HepG2 (cell line): ENCODE measurements at regions not wholly inside any gene's neighbourhood (a gene's known extent, or its start where the extent isn't known, plus 50 kb on each side); places are given as distances from the start of the nearest gene placed in this dataset.

ENCODE experiments used
- ATAC-seq: fragments of 200-7000 bp; cut with Tn5 transposase; 3 replicates; pipeline ENCODE4 v1.9.1; 2020; ENCODE audit warnings: mild to moderate bottlenecking, moderate library complexity
- BruUV-seq: library from RNA; stranded (reverse); fragments of 400-500 nt; replicated peaks from 2 replicates; lab custom pipeline; 2021; lab: Mats Ljungman, UMichigan
- CTCF ChIA-PET: fragments of 300-600 bp; formaldehyde crosslinking; extraction: SDS; loops from one replicate; lab custom pipeline; 2021; ENCODE audit warnings: low total read pairs, inconsistent platforms, low intra/inter-chr PET ratio; lab: Yijun Ruan, JAX
- POLR2A ChIA-PET: fragments of 350-600 bp; sonication (Branson Sonifier 250); formaldehyde crosslinking; loops from one replicate; lab custom pipeline; 2020; ENCODE audit warnings: antibody characterized with exemption, inconsistent platforms; lab: Yijun Ruan, JAX
- DNase-seq: peaks from one replicate; pipeline ENCODE4 v3.0.0-alpha.2; 2015; ENCODE audit warnings: low spot score
- FAIRE-seq: peaks from 3 replicates; lab custom pipeline; 2011; peaks lifted over from hg19 to GRCh38; lab: Jason Lieb, UNC
- H2AFZ ChIP-seq: one replicate; pipeline ENCODE4 v1.6.1; 2011; ENCODE audit warnings: low read length, inconsistent platforms
- H3K27ac ChIP-seq: fragments of 300-600 bp; 3 replicates; pipeline ENCODE4 v1.8.0; 2011; ENCODE audit warnings: mixed run types, mild to moderate bottlenecking, mixed read lengths, low read length, inconsistent platforms; ENCODE audit not compliant: insufficient read depth; ENCODE audit errors: extremely low read length
- H3K27me3 ChIP-seq, 2 experiments: fragments of 200-600 bp in 1 of 2; 2 replicates in 1 of 2; 3 replicates in 1 of 2; pipeline versions ENCODE4 v1.6.0 to v1.8.0; 2011; ENCODE audit warnings: low read length in 2 of 2, mild to moderate bottlenecking in 2 of 2, moderate library complexity in 2 of 2, inconsistent platforms in 1 of 2; ENCODE audit not compliant: insufficient read depth in 2 of 2, control insufficient read depth in 1 of 2
- H3K36me3 ChIP-seq, 2 experiments: fragments of 200-600 bp in 1 of 2; replicated peaks in 1 of 2; 2 replicates in 1 of 2; 3 replicates in 1 of 2; pipeline versions ENCODE4 v1.5.1 to v1.8.0; 2011; ENCODE audit warnings: low read length in 2 of 2, inconsistent platforms in 1 of 2; ENCODE audit not compliant: insufficient read depth in 2 of 2, control insufficient read depth in 1 of 2
- H3K4me1 ChIP-seq: 2 replicates; pipeline ENCODE4 v1.5.1; 2012; ENCODE audit warnings: low read length, inconsistent platforms; ENCODE audit not compliant: insufficient read depth
- H3K4me2 ChIP-seq: 2 replicates; pipeline ENCODE4 v1.6.0; 2011; ENCODE audit warnings: low read depth, low read length, inconsistent platforms
- H3K4me3 ChIP-seq, 3 experiments: fragments of 200-600 bp in 1 of 3; sonication (generic), shearing (Covaris generic) in 1 of 3; replicated peaks in 1 of 3; 2 replicates each; pipeline ENCODE4 v1.5.1; 2011 to 2016; ENCODE audit warnings: low read length in 3 of 3, inconsistent platforms in 2 of 3, low read depth in 2 of 3, mild to moderate bottlenecking in 2 of 3, control low read depth in 1 of 3, mixed read lengths in 1 of 3; ENCODE audit not compliant: insufficient read depth in 1 of 3
- H3K79me2 ChIP-seq: one replicate; pipeline ENCODE4 v1.6.1; 2011; ENCODE audit warnings: low read length, inconsistent platforms; ENCODE audit not compliant: insufficient read depth
- H3K9ac ChIP-seq: 2 replicates; pipeline ENCODE4 v1.6.0; 2011; ENCODE audit warnings: mild to moderate bottlenecking, low read depth, low read length, inconsistent platforms; ENCODE audit not compliant: insufficient read depth
- H3K9me3 ChIP-seq: 2 replicates; pipeline ENCODE4 v1.5.1; 2012; ENCODE audit warnings: mild to moderate bottlenecking, low read length
- H4K20me1 ChIP-seq: 2 replicates; pipeline ENCODE4 v1.6.0; 2011; ENCODE audit warnings: inconsistent platforms, mild to moderate bottlenecking, low read length, moderate library complexity; ENCODE audit not compliant: insufficient read depth
- ATF7 ChIP-seq, 2 experiments: fragments of 450-650 bp in 1 of 2; sonication (generic) in 1 of 2; formaldehyde crosslinking in 1 of 2; IDR thresholded peaks; 2 replicates each; pipeline versions ENCODE4 v1.4.0 to v1.6.1; 2016 to 2020; ENCODE audit warnings: antibody characterized with exemption in 1 of 2, mild to moderate bottlenecking in 1 of 2, missing genetic modification reagents in 1 of 2
- BRD4 ChIP-seq: sonication (generic); formaldehyde crosslinking; IDR thresholded peaks from 2 replicates; pipeline ENCODE4 v1.4.0; 2020; ENCODE audit warnings: missing genetic modification reagents
- CBX5 ChIP-seq: sonication (generic); formaldehyde crosslinking; IDR thresholded peaks from 2 replicates; pipeline ENCODE4 v1.4.0; 2020; ENCODE audit warnings: missing genetic modification reagents, borderline replicate concordance
- CEBPB ChIP-seq: IDR thresholded peaks from 2 replicates; pipeline ENCODE4 v1.6.1; 2011; ENCODE audit warnings: low read depth, low read length, improper control_type of control experiment, borderline replicate concordance
- CEBPG ChIP-seq: IDR thresholded peaks from 2 replicates; pipeline ENCODE4 v1.6.1; 2016
- CREB1 ChIP-seq, 2 experiments: fragments of 450-650 bp in 1 of 2; IDR thresholded peaks; 2 replicates each; pipeline ENCODE4 v1.6.1; 2016 to 2017; ENCODE audit warnings: control low read depth in 1 of 2, mild to moderate bottlenecking in 1 of 2, missing compliant biosample characterization in 1 of 2, missing genetic modification characterization in 1 of 2
- CTCF ChIP-seq: sonication (generic); formaldehyde crosslinking; IDR thresholded peaks from 2 replicates; pipeline ENCODE4 v1.5.0; 2020; ENCODE audit warnings: mild to moderate bottlenecking, missing genetic modification reagents, moderate library complexity
- ELF4 ChIP-seq: sonication (generic); formaldehyde crosslinking; IDR thresholded peaks from 2 replicates; pipeline ENCODE4 v1.5.0; 2020; ENCODE audit warnings: missing genetic modification reagents, mild to moderate bottlenecking, moderate library complexity, borderline replicate concordance
- FLYWCH1 ChIP-seq: sonication (generic); formaldehyde crosslinking; IDR thresholded peaks from 2 replicates; pipeline ENCODE4 v1.8.1; 2023; ENCODE audit warnings: mild to moderate bottlenecking, missing genetic modification reagents
- GPBP1L1 ChIP-seq: sonication (generic); formaldehyde crosslinking; IDR thresholded peaks from 2 replicates; pipeline ENCODE4 v1.5.0; 2020; ENCODE audit warnings: mild to moderate bottlenecking, missing genetic modification reagents
- NFAT5 ChIP-seq: sonication (generic); formaldehyde crosslinking; IDR thresholded peaks from 2 replicates; pipeline ENCODE4 v1.4.0; 2020; ENCODE audit warnings: missing genetic modification reagents
- PITX1 ChIP-seq: sonication (generic); formaldehyde crosslinking; IDR thresholded peaks from 2 replicates; pipeline ENCODE4 v1.5.1; 2020; ENCODE audit warnings: mild to moderate bottlenecking, missing genetic modification reagents
- SAP130 ChIP-seq: IDR thresholded peaks from 2 replicates; pipeline ENCODE4 v1.6.1; 2016; ENCODE audit warnings: low read depth
- SMC3 ChIP-seq: IDR thresholded peaks from 2 replicates; pipeline ENCODE4 v1.6.1; 2011; ENCODE audit warnings: low read length, improper control_type of control experiment
- STAG1 ChIP-seq: sonication (generic); formaldehyde crosslinking; IDR thresholded peaks from 2 replicates; pipeline ENCODE4 v1.4.0; 2020; ENCODE audit warnings: missing genetic modification reagents
- whole genome bisulfite sequencing: methylation state at CpG from one replicate; pipeline ENCODE4 v1.1.6; 2017; ENCODE audit warnings: low lambda C conversion rate; 5-methylcytosine and 5-hydroxymethylcytosine counted together
- in situ Hi-C: cut with HindIII; loops from 2 replicates; pipeline ENCODE4 v1.10.0; 2017; ENCODE audit warnings: low pct_unique_long_range_greater_than_20kb; ENCODE audit not compliant: extremely low pct_ligation_motif_present
- intact Hi-C: fragments of 100-400 bp; cut with micrococcal nuclease; formaldehyde crosslinking; loops from one replicate; pipeline ENCODE4 v1.10.0; 2022; ENCODE audit not compliant: unreplicated experiment

GRCh38 chr4:71184195-71184781, 154.5 kb upstream of the SLC4A4 start:
- Histone ChIP-seq H2AFZ (no peak overlapping the region), H3K9ac (no peak overlapping the region), H3K36me3 (no peaks in the 10 kb centered on the region), H3K27ac (no peak overlapping the region), H3K79me2 (no peaks in the 10 kb centered on the region), H3K9me3 (no peaks in the 10 kb centered on the region), H4K20me1 (no peaks in the 10 kb centered on the region), H3K4me2 (no peak overlapping the region), H3K4me1 (peaks cover 15% of the 10 kb centered on the region), H3K4me3 (no peak overlapping the region), H3K27me3 (peaks cover 1 to 34% of the 10 kb centered on the region in 2 experiments; a peak in 3 of 5 replicates)
- intact Hi-C loops: loop anchor here (1.0 kb wide), 1 partner anchor 529 kb away; no protein-coding TSS in a partner anchor
- POLR2A ChIA-PET: no interaction called here
- no TSS peak for BruUV-seq
- peak; percentile 71 for FAIRE-seq
- CTCF ChIA-PET: interaction anchor here (1.5 kb wide), 1 partner anchor 529 kb away, joined by 8 read pairs; no protein-coding TSS in a partner anchor
- in situ Hi-C loops: loop anchor here (10.0 kb wide), 1 partner anchor 371 kb away; no protein-coding TSS in a partner anchor
- no peak; the same call in 2 of the 3 replicates for ATAC-seq
- WGBS: 12% methylated on average over 10 of the region's 10 CpGs
- no peak for TF ChIP-seq GPBP1L1 (CRISPR knock-in tag)
- no peak for TF ChIP-seq SAP130 (CRISPR knock-in tag)
- peak; percentile 47 for TF ChIP-seq STAG1
- TF ChIP-seq CREB1 (IDR thresholded peaks at IDR 0.05): peak; percentile 91
- TF ChIP-seq CREB1 (CRISPR knock-in tag; IDR thresholded peaks at IDR 0.05): peak; percentile 47
- peak; percentile 70 for TF ChIP-seq CEBPG (CRISPR knock-in tag)
- peak; percentile 88 for TF ChIP-seq ATF7 (IDR thresholded peaks at IDR 0.05)
- no peak for TF ChIP-seq ATF7 (CRISPR knock-in tag; IDR thresholded peaks at IDR 0.05)
- TF ChIP-seq FLYWCH1 (CRISPR knock-in tag): no peak
- no peak for TF ChIP-seq PITX1 (CRISPR knock-in tag)
- peak; percentile 41; the same call in 1 of the 2 replicates for TF ChIP-seq SMC3
- peak; percentile 67 for TF ChIP-seq CTCF
- no peak for TF ChIP-seq NFAT5 (CRISPR knock-in tag)
- no peak for TF ChIP-seq BRD4 (CRISPR knock-in tag)
- TF ChIP-seq CEBPB: peak; percentile 58
- TF ChIP-seq CBX5 (CRISPR knock-in tag): no peak
- TF ChIP-seq ELF4 (CRISPR knock-in tag): no peak
- peak; percentile 31 for DNase-seq
